H9 (cell line): ENCODE measurements at regions not wholly inside any gene's neighbourhood (a gene's known extent, or its start where the extent isn't known, plus 50 kb on each side); places are given as distances from the start of the nearest gene placed in this dataset.

Experiments
- DNase-seq: peaks from one replicate; pipeline ENCODE4 v3.0.0-alpha.2; 2017
- H2AFZ ChIP-seq: one replicate; pipeline ENCODE4 v1.6.1; 2013; ENCODE audit warnings: mild to moderate bottlenecking, low read length, control low read depth, moderate library complexity
- H2AK5ac ChIP-seq: 2 replicates; pipeline ENCODE4 v1.6.1; 2013; ENCODE audit warnings: low read length, control low read depth, mixed read lengths; ENCODE audit not compliant: insufficient read length
- H2BK120ac ChIP-seq: one replicate; pipeline ENCODE4 v1.6.1; 2013; ENCODE audit warnings: low read depth, mild to moderate bottlenecking, low read length, control low read depth, inconsistent platforms; ENCODE audit not compliant: poor library complexity, severe bottlenecking
- H2BK12ac ChIP-seq: 2 replicates; pipeline ENCODE4 v1.6.1; 2013; ENCODE audit warnings: low read length, control low read depth, mixed read lengths, low read depth; ENCODE audit not compliant: insufficient read length
- H2BK15ac ChIP-seq: 2 replicates; pipeline ENCODE4 v1.6.1; 2013; ENCODE audit warnings: low read depth, low read length, control low read depth
- H2BK20ac ChIP-seq: one replicate; pipeline ENCODE4 v1.6.1; 2013; ENCODE audit warnings: low read depth, mild to moderate bottlenecking, low read length, control low read depth, inconsistent platforms; ENCODE audit not compliant: poor library complexity, severe bottlenecking
- H2BK5ac ChIP-seq: 2 replicates; pipeline ENCODE4 v1.6.1; 2013; ENCODE audit warnings: low read length, control low read depth, mixed read lengths; ENCODE audit not compliant: insufficient read length
- H3K14ac ChIP-seq: 2 replicates; pipeline ENCODE4 v1.6.1; 2013; ENCODE audit warnings: low read length, control low read depth; ENCODE audit not compliant: insufficient read depth
- H3K18ac ChIP-seq: 2 replicates; pipeline ENCODE4 v1.6.1; 2013; ENCODE audit warnings: low read depth, mild to moderate bottlenecking, mixed read lengths, low read length, control low read depth; ENCODE audit not compliant: insufficient read length
- H3K23ac ChIP-seq: 2 replicates; pipeline ENCODE4 v1.6.1; 2013; ENCODE audit warnings: low read length, control low read depth, mixed read lengths, low read depth; ENCODE audit not compliant: insufficient read length
- H3K23me2 ChIP-seq: 2 replicates; pipeline ENCODE4 v1.6.1; 2013; ENCODE audit warnings: low read depth, mild to moderate bottlenecking, mixed read lengths, low read length, control low read depth; ENCODE audit not compliant: insufficient read length, poor library complexity, severe bottlenecking
- H3K27ac ChIP-seq: 2 replicates; pipeline ENCODE4 v1.5.1; 2013; ENCODE audit warnings: low read length, control low read depth, mixed read lengths, low read depth; ENCODE audit not compliant: insufficient read length
- H3K27me3 ChIP-seq: 2 replicates; pipeline ENCODE4 v1.6.1; 2013; ENCODE audit warnings: low read length, control low read depth, inconsistent platforms; ENCODE audit not compliant: insufficient read depth
- H3K4ac ChIP-seq: 2 replicates; pipeline ENCODE4 v1.6.1; 2013; ENCODE audit warnings: low read depth, mild to moderate bottlenecking, control low read depth, inconsistent platforms, low read length, moderate library complexity
- H3K4me1 ChIP-seq: 2 replicates; pipeline ENCODE4 v1.6.1; 2013; ENCODE audit warnings: low read length, control low read depth, inconsistent platforms; ENCODE audit not compliant: insufficient read depth
- H3K4me2 ChIP-seq: 2 replicates; pipeline ENCODE4 v1.6.1; 2013; ENCODE audit warnings: low read length, control low read depth, mixed read lengths; ENCODE audit not compliant: insufficient read length, insufficient read depth
- H3K56ac ChIP-seq: 2 replicates; pipeline ENCODE4 v1.6.1; 2013; ENCODE audit warnings: low read depth, mild to moderate bottlenecking, mixed read lengths, low read length, control low read depth; ENCODE audit not compliant: insufficient read length
- H3K79me1 ChIP-seq: 2 replicates; pipeline ENCODE4 v1.6.1; 2013; ENCODE audit warnings: low read depth, mild to moderate bottlenecking, moderate library complexity, low read length, control low read depth, inconsistent platforms; ENCODE audit not compliant: insufficient read depth, poor library complexity, severe bottlenecking
- H3K79me2 ChIP-seq: 2 replicates; pipeline ENCODE4 v1.6.1; 2013; ENCODE audit warnings: low read length, control low read depth, inconsistent platforms; ENCODE audit not compliant: insufficient read depth
- H3K9ac ChIP-seq: 2 replicates; pipeline ENCODE4 v1.6.1; 2013; ENCODE audit warnings: low read length, control low read depth, mixed read lengths; ENCODE audit not compliant: insufficient read length; ENCODE audit errors: extremely low read depth
- H3K9me3 ChIP-seq: one replicate; pipeline ENCODE4 v1.6.1; 2013; ENCODE audit warnings: low read depth, low read length, inconsistent platforms; ENCODE audit not compliant: control insufficient read depth
- H3T11ph ChIP-seq: one replicate; pipeline ENCODE4 v1.6.1; 2013; ENCODE audit warnings: mild to moderate bottlenecking, low read length, control low read depth, inconsistent platforms
- H4K20me1 ChIP-seq: one replicate; pipeline ENCODE4 v1.6.1; 2013; ENCODE audit not compliant: control insufficient read depth, insufficient read length, insufficient read depth
- H4K5ac ChIP-seq: 2 replicates; pipeline ENCODE4 v1.6.1; 2013; ENCODE audit warnings: low read depth, mild to moderate bottlenecking, mixed read lengths, low read length, control low read depth; ENCODE audit not compliant: insufficient read length
- H4K8ac ChIP-seq: replicated peaks from 2 replicates; pipeline ENCODE4 v1.6.1; 2013; ENCODE audit warnings: low read length, control low read depth, mixed read lengths, low read depth; ENCODE audit not compliant: insufficient read length
- H4K91ac ChIP-seq: 2 replicates; pipeline ENCODE4 v1.6.1; 2013; ENCODE audit warnings: low read depth, mild to moderate bottlenecking, moderate library complexity, mixed read lengths, low read length, control low read depth; ENCODE audit not compliant: insufficient read length
- H3K27ac Mint-ChIP-seq, 3 experiments: 2 replicates in 2 of 3; 3 replicates in 1 of 3; pipeline ENCODE4 v1.8.0; 2020 to 2021; ENCODE audit warnings: mixed read lengths in 3 of 3, mild to moderate bottlenecking in 1 of 3, moderate library complexity in 1 of 3
- H3K27me3 Mint-ChIP-seq: 2 replicates; pipeline ENCODE4 v1.8.0; 2021; ENCODE audit warnings: low read depth, mild to moderate bottlenecking, moderate library complexity, mixed read lengths
- H3K36me3 Mint-ChIP-seq, 3 experiments: 2 replicates in 2 of 3; 3 replicates in 1 of 3; pipeline ENCODE4 v1.8.0; 2020 to 2021; ENCODE audit warnings: low read depth in 3 of 3, mixed read lengths in 3 of 3; ENCODE audit not compliant: insufficient read depth in 1 of 3
- H3K4me1 Mint-ChIP-seq, 2 experiments: 2 replicates each; pipeline ENCODE4 v1.8.0; 2020; ENCODE audit warnings: mixed read lengths in 2 of 2
- H3K4me3 Mint-ChIP-seq, 2 experiments: 2 replicates in 1 of 2; 3 replicates in 1 of 2; pipeline ENCODE4 v1.8.0; 2020 to 2021; ENCODE audit warnings: mild to moderate bottlenecking in 2 of 2, mixed read lengths in 2 of 2, moderate library complexity in 1 of 2
- H3K9me3 Mint-ChIP-seq, 2 experiments: 2 replicates in 1 of 2; 3 replicates in 1 of 2; pipeline ENCODE4 v1.8.0; 2020; ENCODE audit warnings: mild to moderate bottlenecking in 2 of 2, mixed read lengths in 2 of 2, moderate library complexity in 1 of 2
- CTCF ChIP-seq: fragments of 200-600 bp; sonication (generic); conservative IDR thresholded peaks from 3 replicates; pipeline ENCODE4 v1.8.0; 2021; ENCODE audit warnings: antibody characterized with exemption, mild to moderate bottlenecking

- H3K23me2 ChIP-seq = no peaks in the 10 kb centered on the region
- H3K27ac Mint-ChIP-seq = no peak overlapping the region
- no peaks in the 10 kb centered on the region; a peak in 1 of 4 replicates for H3K4me1 Mint-ChIP-seq
- no peak overlapping the region for H3K4me3 Mint-ChIP-seq
- no peak overlapping the region for H2BK5ac ChIP-seq
- no peak overlapping the region for H4K5ac ChIP-seq
- H3K79me1 ChIP-seq = no peaks in the 10 kb centered on the region
- no peak overlapping the region for H3K4ac ChIP-seq
- no peak overlapping the region for H4K8ac ChIP-seq
- H3K56ac ChIP-seq = no peak overlapping the region
- H2AK5ac ChIP-seq = no peak overlapping the region
- no peak overlapping the region for H3K14ac ChIP-seq
- no peak for DNase-seq
- no peak overlapping the region for H3K9ac ChIP-seq
- H3K4me2 ChIP-seq = no peak overlapping the region
- H2BK12ac ChIP-seq = no peak overlapping the region
- no peaks in the 10 kb centered on the region for H3K9me3 ChIP-seq
- H3T11ph ChIP-seq = no peak overlapping the region
- no peaks in the 10 kb centered on the region for H3K79me2 ChIP-seq
- H4K20me1 ChIP-seq = no peaks in the 10 kb centered on the region
- TF ChIP-seq CTCF = no peak
- no peak overlapping the region for H2BK15ac ChIP-seq
- no peak overlapping the region for H2BK20ac ChIP-seq
- no peaks in the 10 kb centered on the region for H3K27me3 ChIP-seq
- no peaks in the 10 kb centered on the region; a peak in 1 of 7 replicates for H3K36me3 Mint-ChIP-seq
- H3K18ac ChIP-seq = no peak overlapping the region
- no peak overlapping the region for H3K27ac ChIP-seq
- H3K4me1 ChIP-seq = no peaks in the 10 kb centered on the region
- no peaks in the 10 kb centered on the region for H3K9me3 Mint-ChIP-seq
- H4K91ac ChIP-seq = no peak overlapping the region
- H3K23ac ChIP-seq = no peak overlapping the region
- H3K27me3 Mint-ChIP-seq = no peaks in the 10 kb centered on the region
- no peak overlapping the region for H2BK120ac ChIP-seq
- no peak overlapping the region for H2AFZ ChIP-seq
Measured at GRCh38 chr3:67979342-67979741, 324.9 kb upstream of the SUCLG2 start.
